GM12874 (cell line): ENCODE measurements at regions not wholly inside any gene's neighbourhood (a gene's known extent, or its start where the extent isn't known, plus 50 kb on each side); places are given as distances from the start of the nearest gene placed in this dataset.
A peak's percentile ranks its signal among the peaks of the same experiment; 100 is the strongest.

Experiments
- TF ChIP-seq, protein P1 (sequence below): IDR thresholded peaks from 2 replicates; pipeline ENCODE4 v1.5.1; 2011; ENCODE audit warnings: low read depth, mild to moderate bottlenecking, control low read depth, low read length, moderate library complexity; ENCODE audit not compliant: insufficient read depth

DNA sequence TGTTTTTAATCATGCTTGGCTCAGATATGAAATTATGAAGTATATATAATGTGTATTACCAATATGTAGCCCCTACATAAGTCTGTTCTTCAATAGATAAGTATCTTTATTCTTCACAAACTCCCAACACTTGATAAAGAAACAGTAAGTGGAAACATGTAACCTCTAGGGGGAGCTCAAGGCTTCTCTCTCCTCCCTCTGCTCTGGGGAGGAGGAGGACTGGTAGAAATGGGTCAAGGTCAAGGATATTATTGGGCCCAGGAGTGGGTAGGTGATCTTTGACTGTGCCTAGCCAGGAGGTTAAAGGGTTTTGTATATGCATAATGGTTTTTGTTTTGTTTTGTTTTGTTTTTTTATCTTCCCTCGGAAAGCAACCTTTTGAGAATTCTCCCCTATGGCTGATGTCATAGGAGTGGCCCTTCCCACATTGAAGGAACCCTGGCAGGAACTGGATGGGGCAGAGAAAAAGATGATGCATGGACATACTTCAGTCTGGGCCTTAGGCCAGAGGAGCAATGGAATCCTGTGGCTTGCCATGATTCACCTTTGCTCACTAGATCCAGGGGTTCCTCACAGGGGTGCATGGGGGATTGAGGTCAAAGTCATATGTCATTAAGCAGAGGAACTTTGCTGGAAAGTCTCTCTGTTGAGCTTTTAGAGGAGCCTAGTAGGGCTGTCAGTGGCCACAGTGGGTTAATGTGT lies 460.3 kb downstream of the MID1IP1 start:
- TF ChIP-seq, protein P1, sequence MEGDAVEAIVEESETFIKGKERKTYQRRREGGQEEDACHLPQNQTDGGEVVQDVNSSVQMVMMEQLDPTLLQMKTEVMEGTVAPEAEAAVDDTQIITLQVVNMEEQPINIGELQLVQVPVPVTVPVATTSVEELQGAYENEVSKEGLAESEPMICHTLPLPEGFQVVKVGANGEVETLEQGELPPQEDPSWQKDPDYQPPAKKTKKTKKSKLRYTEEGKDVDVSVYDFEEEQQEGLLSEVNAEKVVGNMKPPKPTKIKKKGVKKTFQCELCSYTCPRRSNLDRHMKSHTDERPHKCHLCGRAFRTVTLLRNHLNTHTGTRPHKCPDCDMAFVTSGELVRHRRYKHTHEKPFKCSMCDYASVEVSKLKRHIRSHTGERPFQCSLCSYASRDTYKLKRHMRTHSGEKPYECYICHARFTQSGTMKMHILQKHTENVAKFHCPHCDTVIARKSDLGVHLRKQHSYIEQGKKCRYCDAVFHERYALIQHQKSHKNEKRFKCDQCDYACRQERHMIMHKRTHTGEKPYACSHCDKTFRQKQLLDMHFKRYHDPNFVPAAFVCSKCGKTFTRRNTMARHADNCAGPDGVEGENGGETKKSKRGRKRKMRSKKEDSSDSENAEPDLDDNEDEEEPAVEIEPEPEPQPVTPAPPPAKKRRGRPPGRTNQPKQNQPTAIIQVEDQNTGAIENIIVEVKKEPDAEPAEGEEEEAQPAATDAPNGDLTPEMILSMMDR: peak; percentile 39; the same call in 1 of the 2 replicates

DNA sequence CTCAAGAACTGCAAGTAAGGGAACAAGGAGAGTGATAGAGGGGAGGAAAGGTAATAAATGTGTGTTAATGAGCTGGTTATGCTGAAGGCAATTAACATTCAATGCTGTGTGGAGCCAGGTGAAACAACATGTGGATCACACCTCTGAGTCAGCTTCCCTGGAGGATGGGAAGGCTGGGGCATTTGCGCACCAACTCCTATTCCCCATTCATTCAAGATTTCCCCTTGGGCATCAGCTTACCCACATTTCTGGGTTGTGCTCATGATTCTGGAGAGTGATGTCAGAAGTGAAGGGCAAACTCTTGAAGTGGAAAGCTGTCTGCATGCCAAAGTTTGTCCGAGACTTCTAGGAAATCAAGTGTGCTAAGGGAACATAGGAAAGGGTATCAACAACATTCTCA lies 461.4 kb downstream of the MID1IP1 start:
- TF ChIP-seq, protein P1: no peak

DNA sequence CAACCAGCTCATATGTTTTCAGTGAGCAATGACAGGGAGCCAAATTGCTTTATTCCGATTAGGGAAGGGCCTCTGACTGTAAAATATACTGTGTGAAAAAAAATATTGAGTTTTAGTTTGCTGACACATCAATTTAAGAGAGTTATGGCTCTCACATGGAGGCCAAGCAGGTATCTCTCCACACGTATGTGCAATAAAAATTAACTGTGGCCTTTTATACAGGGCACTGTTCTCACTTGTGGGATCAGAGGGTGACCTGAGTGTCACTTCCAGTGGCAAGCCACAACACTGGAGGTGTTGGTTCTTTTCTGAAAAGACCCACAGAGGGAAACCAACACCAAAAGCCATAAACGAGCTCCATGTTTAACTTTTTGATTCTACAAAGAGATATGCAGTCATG lies 462.8 kb downstream of the MID1IP1 start:
- TF ChIP-seq, protein P1: no peak

DNA sequence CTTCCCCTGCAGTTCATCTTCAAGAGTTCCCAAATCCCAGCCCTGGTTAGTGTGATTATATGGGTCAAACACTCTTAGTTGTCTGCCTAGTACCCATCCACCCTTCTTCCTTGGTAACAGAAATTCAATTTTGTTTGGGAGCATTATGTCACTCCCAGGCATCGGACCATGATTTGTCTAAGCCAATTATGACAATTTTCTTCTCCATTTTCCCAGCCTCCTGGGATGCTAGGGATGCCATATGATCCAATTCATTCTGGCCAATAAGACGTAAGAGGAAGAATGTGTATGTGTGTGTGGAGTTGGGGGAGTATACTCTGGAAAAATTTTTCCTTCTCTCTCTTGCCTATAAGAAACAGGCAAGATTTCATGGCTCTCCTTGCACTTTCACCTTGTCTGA lies 465.9 kb downstream of the MID1IP1 start:
- TF ChIP-seq, protein P1: no peak

DNA sequence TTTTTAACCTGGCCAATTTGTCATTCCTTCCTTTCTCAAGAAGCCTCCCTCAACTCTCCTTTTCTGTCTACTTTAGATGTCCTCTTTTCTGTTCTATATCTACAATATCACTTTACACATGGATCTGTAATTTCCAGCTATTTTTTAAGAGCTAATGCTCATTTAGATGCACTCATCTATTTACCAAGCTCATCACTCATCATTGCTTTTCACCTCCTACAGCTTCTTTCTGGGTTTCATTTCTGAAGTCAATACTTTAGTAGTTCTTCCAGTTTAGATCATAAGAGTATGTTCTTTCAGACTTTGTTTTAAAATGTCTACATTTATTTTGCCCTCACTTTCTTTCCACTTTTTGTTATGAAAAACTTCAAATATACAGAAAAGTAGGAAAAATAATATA lies 466.9 kb downstream of the MID1IP1 start:
- TF ChIP-seq, protein P1: no peak

DNA sequence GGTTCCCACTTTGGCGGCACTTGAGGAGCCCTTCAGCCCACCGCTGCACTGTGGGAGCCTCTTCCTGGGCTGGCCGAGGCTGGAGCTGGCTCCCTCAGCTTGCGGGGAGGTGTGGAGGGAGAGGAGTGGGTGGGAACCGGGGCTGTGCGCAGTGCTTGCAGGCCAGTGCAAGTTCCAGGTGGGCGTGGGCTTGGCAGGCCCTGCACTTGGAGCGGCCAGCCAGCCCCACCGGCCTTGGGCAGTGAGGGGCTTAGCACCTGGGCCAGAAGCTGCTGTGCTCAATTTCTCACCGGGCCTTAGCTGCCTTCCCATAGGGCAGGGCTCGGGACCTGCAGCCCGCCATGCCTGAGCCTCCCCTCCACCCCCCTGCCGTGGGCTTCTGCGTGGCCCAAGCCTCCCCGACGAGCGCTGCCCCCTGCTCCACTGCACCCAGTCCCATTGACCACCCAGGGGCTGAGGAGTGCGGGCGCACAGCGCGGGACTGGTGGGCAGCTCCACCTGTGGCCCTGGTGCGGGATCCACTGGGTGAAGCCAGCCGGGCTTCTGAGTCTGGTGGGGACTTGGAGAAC lies 474.3 kb downstream of the MID1IP1 start:
- TF ChIP-seq, protein P1: no peak

DNA sequence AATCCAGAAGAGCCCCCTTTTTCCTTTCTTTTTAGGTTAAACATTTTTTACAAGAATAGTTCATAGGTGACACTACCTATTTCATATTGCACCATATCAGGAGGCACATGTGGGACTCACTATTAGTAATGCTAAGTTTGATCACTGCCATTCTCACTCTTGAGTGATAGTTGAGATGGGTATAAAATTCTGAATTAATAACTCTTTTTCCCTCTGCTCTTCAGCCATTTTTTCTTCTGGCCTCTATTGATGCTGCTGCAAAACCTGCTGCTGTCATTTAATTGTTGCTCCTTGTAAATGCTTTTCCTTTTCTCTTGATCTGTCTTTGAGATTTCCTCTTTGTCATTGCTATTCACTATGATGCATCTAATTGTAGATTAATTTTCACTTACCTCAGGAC lies 482.0 kb downstream of the MID1IP1 start:
- TF ChIP-seq, protein P1: no peak
